ENCODE measurements at regions not wholly inside any gene's neighbourhood (a gene's known extent, or its start where the extent isn't known, plus 50 kb on each side); places are given as distances from the start of the nearest gene placed in this dataset.
"Not testable (repeated sequence)": the region's sequence is repeated elsewhere in the genome, so short reads cannot be mapped to it uniquely, and the experiment has no call there.

DNA sequence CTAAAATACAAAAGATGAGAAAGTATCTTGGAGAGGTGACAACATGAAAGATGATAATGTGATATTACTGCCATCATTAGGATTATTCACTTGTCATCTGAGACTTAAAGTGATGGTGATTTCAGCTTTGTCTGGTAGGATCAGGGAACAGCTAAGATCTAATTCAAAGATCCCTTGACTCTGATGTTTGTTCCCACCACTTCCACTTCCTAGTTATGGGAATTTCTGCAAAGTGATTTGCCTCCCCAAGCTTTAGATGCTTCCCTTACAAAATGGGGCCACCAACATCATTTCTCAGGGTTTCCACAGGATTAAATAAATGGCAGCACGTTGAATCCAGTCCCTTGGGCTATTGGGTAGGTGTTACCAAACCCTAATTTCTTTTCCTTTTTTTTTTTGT, 550.8 kb upstream of the CDH5 start:
- ATAC-seq (replicated peaks in 1 of 2) (no peak), DNase-seq (no peak)
- no peaks in the 10 kb centered on the region for H3K36me3 Mint-ChIP-seq (ENCODE audit: insufficient read depth in 2 of 2)
- H3K27me3 Mint-ChIP-seq (ENCODE audit: low read depth), result no peaks in the 10 kb centered on the region
- no peak overlapping the region for H3K4me3 Mint-ChIP-seq
- H3K27ac Mint-ChIP-seq, result no peak overlapping the region
- H3K4me1 Mint-ChIP-seq (ENCODE audit: low read depth), result no peaks in the 10 kb centered on the region
- H3K9me3 Mint-ChIP-seq, result peaks cover 0 to 1% of the 10 kb centered on the region in 2 donors

DNA sequence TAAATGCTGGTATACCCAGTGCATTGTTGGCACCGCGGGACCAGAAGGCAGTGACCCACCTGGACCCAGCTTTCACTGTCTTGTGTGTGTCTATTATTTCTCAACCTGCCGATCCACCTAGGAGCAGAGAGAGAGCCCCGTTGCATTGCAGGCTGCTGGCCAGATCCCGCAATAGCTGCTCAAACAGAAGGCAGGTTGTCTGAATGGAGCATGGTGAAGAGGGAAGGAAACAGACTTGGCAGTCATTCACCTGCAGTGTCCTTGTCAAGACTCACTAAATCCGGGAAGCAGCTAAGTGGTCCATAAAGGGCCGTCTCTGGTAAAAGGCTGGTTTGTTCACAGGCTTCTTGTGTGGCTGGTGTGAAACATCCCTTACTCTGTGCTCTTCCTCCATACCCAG, 552.6 kb upstream of the CDH5 start:
- H3K4me3 Mint-ChIP-seq; H3K27me3 Mint-ChIP-seq (ENCODE audit: low read depth); H3K9me3 Mint-ChIP-seq; H3K27ac Mint-ChIP-seq; H3K36me3 Mint-ChIP-seq (ENCODE audit: insufficient read depth in 2 of 2); ATAC-seq (replicated peaks in 1 of 2); H3K4me1 Mint-ChIP-seq (ENCODE audit: low read depth); DNase-seq: not testable (repeated sequence)

- DNase-seq (no peak), ATAC-seq (replicated peaks in 1 of 2) (no peak)
- Mint-ChIP-seq H3K9me3 (peaks cover 0 to 6% of the 10 kb centered on the region in 2 donors), H3K27me3 (ENCODE audit: low read depth) (no peaks in the 10 kb centered on the region), H3K27ac (no peak overlapping the region), H3K4me3 (no peak overlapping the region), H3K4me1 (ENCODE audit: low read depth) (no peaks in the 10 kb centered on the region), H3K36me3 (ENCODE audit: insufficient read depth in 2 of 2) (no peaks in the 10 kb centered on the region)
These were observed 556.9 kb upstream of the CDH5 start for GRCh38 chr16:65809627-65810026.

DNA sequence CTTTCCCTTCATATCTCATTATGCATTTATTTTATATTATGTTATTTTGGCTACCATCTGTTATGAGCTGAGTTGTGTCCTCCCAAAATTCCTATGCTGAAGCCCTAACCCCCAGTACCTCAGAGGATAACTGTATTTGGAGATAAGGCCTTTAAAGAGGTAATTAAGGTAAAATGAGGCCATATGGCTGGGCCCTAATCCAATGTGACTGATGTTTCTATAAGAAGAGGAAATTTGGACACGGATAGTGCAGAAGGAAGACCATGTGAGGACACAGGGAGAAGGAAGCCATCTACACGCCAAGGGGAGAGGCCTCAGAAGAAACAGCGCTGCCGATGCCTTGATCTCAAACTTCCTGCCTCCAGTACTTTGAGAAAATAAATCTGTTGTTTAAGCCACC, 557.7 kb upstream of the CDH5 start:
- Mint-ChIP-seq H3K4me1 (ENCODE audit: low read depth) (no peaks in the 10 kb centered on the region), H3K4me3 (no peak overlapping the region), H3K36me3 (ENCODE audit: insufficient read depth in 2 of 2) (no peaks in the 10 kb centered on the region), H3K27ac (no peak overlapping the region), H3K27me3 (ENCODE audit: low read depth) (no peaks in the 10 kb centered on the region), H3K9me3 (peaks cover 0 to 5% of the 10 kb centered on the region in 2 donors)
- ATAC-seq (replicated peaks in 1 of 2), result no peak
- no peak for DNase-seq

GRCh38 chr16:65807858-65808257, 558.6 kb upstream of the CDH5 start:
- DNase-seq, result no peak
- Mint-ChIP-seq H3K4me1 (ENCODE audit: low read depth) (no peaks in the 10 kb centered on the region), H3K27me3 (ENCODE audit: low read depth) (no peaks in the 10 kb centered on the region), H3K9me3 (peaks cover 0 to 5% of the 10 kb centered on the region in 2 donors), H3K36me3 (ENCODE audit: insufficient read depth in 2 of 2) (no peaks in the 10 kb centered on the region), H3K27ac (no peak overlapping the region), H3K4me3 (no peak overlapping the region)
- no peak for ATAC-seq (replicated peaks in 1 of 2)

GRCh38 chr16:65805704-65806103, 560.8 kb upstream of the CDH5 start:
- H3K36me3 Mint-ChIP-seq (ENCODE audit: insufficient read depth in 2 of 2); H3K9me3 Mint-ChIP-seq; ATAC-seq (replicated peaks in 1 of 2); H3K4me3 Mint-ChIP-seq; H3K27me3 Mint-ChIP-seq (ENCODE audit: low read depth); H3K4me1 Mint-ChIP-seq (ENCODE audit: low read depth); H3K27ac Mint-ChIP-seq; DNase-seq: not testable (repeated sequence)

GRCh38 chr16:65796481-65796880, 570.0 kb upstream of the CDH5 start:
- no peaks in the 10 kb centered on the region for H3K4me1 Mint-ChIP-seq (ENCODE audit: low read depth)
- ATAC-seq (replicated peaks in 1 of 2), result no peak

DNA sequence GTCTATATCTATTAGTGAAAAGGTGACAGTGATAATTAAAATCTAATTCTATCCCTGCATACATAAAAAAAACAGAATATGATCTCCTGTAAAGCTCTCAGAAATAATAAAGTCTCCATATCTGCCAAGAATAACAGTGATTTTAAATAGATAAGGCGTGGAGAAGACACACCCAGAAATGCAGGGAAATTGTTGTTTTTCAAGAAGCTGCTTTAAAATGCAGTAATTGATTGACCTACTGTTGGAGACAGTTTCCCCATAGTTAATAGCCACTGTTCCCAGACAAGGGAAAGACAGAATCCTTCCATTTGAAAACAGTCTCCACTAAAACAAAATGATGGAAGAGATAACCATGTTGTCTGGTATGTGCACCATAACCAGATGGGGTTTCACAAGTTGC, 571.5 kb upstream of the CDH5 start:
- Mint-ChIP-seq H3K36me3 (ENCODE audit: insufficient read depth in 2 of 2) (no peaks in the 10 kb centered on the region), H3K27me3 (ENCODE audit: low read depth) (no peaks in the 10 kb centered on the region), H3K4me1 (ENCODE audit: low read depth) (no peaks in the 10 kb centered on the region), H3K9me3 (no peaks in the 10 kb centered on the region), H3K27ac (no peak overlapping the region), H3K4me3 (no peak overlapping the region)
- DNase-seq (no peak), ATAC-seq (replicated peaks in 1 of 2) (no peak)

More at GRCh38 chr16:65796481-65796880, 570.0 kb upstream of the CDH5 start:
- H3K4me3 Mint-ChIP-seq, result no peak overlapping the region
- no peak overlapping the region for H3K27ac Mint-ChIP-seq
- H3K9me3 Mint-ChIP-seq, result no peaks in the 10 kb centered on the region
- no peaks in the 10 kb centered on the region for H3K36me3 Mint-ChIP-seq (ENCODE audit: insufficient read depth in 2 of 2)
- DNase-seq, result no peak
- no peaks in the 10 kb centered on the region for H3K27me3 Mint-ChIP-seq (ENCODE audit: low read depth)

- Mint-ChIP-seq H3K4me1 (ENCODE audit: low read depth) (no peaks in the 10 kb centered on the region), H3K9me3 (no peaks in the 10 kb centered on the region), H3K36me3 (ENCODE audit: insufficient read depth in 2 of 2) (no peaks in the 10 kb centered on the region), H3K27me3 (ENCODE audit: low read depth) (no peaks in the 10 kb centered on the region), H3K27ac (no peak overlapping the region), H3K4me3 (no peak overlapping the region)
- DNase-seq, result no peak
- no peak for ATAC-seq (replicated peaks in 1 of 2)
These were observed 572.7 kb upstream of the CDH5 start for GRCh38 chr16:65793781-65794180.

DNA sequence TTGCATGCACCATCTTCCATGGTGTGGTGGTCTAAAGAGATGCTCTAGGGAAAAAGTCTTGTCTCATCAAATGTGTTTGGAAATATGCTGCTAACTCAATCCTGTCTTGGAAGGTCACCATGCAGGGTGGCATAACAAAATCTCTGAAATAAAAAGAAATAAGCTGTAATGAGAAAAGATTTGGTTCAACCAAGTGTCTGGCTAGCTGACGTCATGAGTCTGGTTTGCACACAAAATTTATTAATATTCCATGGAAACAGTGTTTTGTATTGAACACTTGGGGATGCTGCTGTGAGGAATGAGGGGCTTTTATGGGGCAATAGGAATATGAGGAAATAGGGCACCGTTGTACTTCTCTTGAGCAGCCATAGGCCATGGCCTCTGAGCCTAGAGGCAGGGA, 575.7 kb upstream of the CDH5 start:
- Mint-ChIP-seq H3K9me3 (no peaks in the 10 kb centered on the region), H3K4me3 (no peak overlapping the region), H3K27me3 (ENCODE audit: low read depth) (no peaks in the 10 kb centered on the region), H3K4me1 (ENCODE audit: low read depth) (no peaks in the 10 kb centered on the region), H3K27ac (no peak overlapping the region), H3K36me3 (ENCODE audit: insufficient read depth in 2 of 2) (no peaks in the 10 kb centered on the region)
- DNase-seq (no peak), ATAC-seq (replicated peaks in 1 of 2) (no peak)

DNA sequence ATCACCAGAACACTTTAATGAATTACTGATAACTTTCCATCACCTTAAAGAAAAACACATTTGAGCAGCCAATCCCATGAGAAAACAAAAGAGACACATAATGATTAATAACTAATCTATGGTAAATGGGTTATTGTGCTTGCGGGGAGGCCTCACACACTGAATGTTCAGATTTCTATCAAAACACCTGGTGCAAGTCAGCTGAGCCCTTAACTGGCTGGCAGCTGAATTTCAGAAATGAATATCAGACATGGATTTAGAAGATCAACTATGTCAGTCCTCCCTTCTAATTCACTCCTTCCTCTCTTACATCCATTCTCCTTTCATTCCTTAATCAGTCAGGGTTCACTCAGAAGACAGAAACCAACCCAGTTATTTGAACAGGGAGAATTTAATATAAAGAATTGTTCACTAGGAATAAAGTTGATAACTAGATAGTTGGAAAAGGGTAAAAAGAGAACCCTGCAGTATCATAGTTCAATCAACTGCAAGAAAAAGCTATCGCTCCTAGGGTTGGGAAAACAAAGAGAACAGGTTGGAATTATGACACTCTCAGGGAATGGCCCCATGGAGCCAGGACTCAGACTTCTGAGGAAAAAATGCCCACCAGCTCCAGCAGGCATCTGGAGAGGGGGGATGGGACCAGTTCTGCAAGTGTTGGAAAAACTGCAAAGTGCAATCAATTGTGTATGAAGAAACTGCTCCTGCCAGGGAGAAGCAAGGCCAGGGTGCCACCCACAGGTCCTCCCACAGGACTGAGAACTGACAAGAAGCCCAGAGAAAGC, 577.1 kb upstream of the CDH5 start:
- H3K9me3 Mint-ChIP-seq, result no peaks in the 10 kb centered on the region
- no peak for DNase-seq
- H3K36me3 Mint-ChIP-seq (ENCODE audit: insufficient read depth in 2 of 2), result no peaks in the 10 kb centered on the region
- no peaks in the 10 kb centered on the region for H3K27me3 Mint-ChIP-seq (ENCODE audit: low read depth)
- H3K27ac Mint-ChIP-seq, result no peak overlapping the region
- no peak for ATAC-seq (replicated peaks in 1 of 2)
- H3K4me1 Mint-ChIP-seq (ENCODE audit: low read depth), result no peaks in the 10 kb centered on the region
- no peak overlapping the region for H3K4me3 Mint-ChIP-seq

DNA sequence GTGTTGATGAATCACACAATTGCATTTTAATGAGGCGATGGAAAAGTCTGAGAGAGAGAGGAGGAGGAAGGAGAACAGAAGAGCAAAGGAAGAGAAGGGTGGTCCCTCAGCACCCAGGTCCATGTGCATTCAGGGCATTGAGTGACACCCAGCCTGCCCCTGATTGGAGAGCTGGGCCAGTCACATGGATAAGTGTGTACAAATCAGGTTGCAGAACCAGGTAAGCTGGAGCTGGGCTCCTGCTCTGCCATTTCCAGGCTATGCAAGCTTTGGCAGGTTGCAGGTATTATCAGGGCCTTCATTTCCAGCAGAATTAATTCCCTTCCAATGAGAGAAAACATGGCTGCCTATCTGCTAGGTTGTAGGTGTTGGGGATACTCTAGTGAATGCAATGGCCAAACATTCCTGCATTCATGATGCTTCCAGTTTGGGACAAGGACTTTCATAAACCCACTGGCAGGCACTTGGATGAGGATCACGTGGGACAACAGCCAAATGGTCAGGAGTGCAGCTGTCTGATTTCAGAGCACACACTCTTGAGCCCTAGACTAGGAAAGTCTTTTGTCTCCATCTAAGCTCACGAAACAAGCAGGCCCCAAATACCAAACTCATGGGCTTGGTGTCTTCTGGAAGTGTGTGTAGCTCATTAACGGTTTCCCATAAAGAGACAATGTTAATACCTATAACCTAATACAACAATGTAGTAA, 577.9 kb upstream of the CDH5 start:
- Mint-ChIP-seq H3K9me3 (no peaks in the 10 kb centered on the region), H3K27ac (no peak overlapping the region), H3K4me1 (ENCODE audit: low read depth) (no peaks in the 10 kb centered on the region), H3K36me3 (ENCODE audit: insufficient read depth in 2 of 2) (no peaks in the 10 kb centered on the region), H3K4me3 (no peak overlapping the region), H3K27me3 (ENCODE audit: low read depth) (no peaks in the 10 kb centered on the region)
- no peak for ATAC-seq (replicated peaks in 1 of 2)
- no peak for DNase-seq

DNA sequence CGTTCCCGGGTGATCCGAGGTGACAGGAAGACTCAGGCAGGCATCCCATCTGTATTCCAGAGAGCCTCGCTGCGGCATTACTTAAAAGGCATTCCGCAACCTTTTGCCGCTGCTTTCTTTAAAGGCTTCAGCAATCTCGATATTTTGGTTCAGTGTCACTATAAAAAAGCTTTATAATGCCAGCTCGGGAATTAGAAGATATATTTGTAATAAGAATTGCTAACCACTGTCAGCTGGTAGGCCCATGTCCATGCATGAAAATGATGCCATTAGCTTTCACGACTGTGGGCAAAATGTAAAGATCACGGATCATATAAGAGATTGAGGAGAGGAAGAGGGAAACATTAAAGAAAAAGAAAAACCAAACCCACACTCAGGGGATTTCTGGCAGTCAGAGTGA, 578.6 kb upstream of the CDH5 start:
- Mint-ChIP-seq H3K4me3 (no peak overlapping the region), H3K27ac (no peak overlapping the region), H3K4me1 (ENCODE audit: low read depth) (no peaks in the 10 kb centered on the region), H3K9me3 (no peaks in the 10 kb centered on the region), H3K36me3 (ENCODE audit: insufficient read depth in 2 of 2) (no peaks in the 10 kb centered on the region), H3K27me3 (ENCODE audit: low read depth) (no peaks in the 10 kb centered on the region)
- DNase-seq (no peak), ATAC-seq (replicated peaks in 1 of 2) (no peak)

DNA sequence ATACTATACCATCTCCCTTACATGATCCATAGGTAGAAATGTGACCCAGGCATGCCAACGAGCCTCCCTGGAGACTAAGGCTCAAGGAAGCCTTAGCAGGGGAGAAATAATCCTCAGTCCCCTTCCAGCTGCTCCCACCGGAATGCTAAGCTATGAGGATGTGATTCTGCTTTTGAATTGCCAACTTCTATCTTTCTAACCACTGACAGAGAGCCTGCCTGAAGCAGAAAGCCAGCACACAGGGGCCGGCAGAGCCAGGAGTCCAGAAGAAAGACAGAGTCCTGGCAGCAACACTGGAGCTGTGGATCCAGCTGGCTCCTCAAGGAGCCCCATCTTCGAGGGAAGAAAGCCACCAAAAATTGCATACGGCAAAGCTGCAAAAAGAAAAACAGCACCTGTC, 579.6 kb upstream of the CDH5 start:
- Mint-ChIP-seq H3K9me3 (no peaks in the 10 kb centered on the region), H3K27ac (no peak overlapping the region), H3K4me3 (no peak overlapping the region), H3K36me3 (ENCODE audit: insufficient read depth in 2 of 2) (no peaks in the 10 kb centered on the region), H3K4me1 (ENCODE audit: low read depth) (no peaks in the 10 kb centered on the region), H3K27me3 (ENCODE audit: low read depth) (no peaks in the 10 kb centered on the region)
- DNase-seq (no peak), ATAC-seq (replicated peaks in 1 of 2) (no peak)
